RWPE1 (cell line): ENCODE measurements at regions not wholly inside any gene's neighbourhood (a gene's known extent, or its start where the extent isn't known, plus 50 kb on each side); places are given as distances from the start of the nearest gene placed in this dataset.

Experiments
- CTCF ChIA-PET: fragments of 350-600 bp; sonication (Branson Sonifier 250); formaldehyde crosslinking; extraction: SDS; loops from one replicate; lab custom pipeline; 2021; lab: Yijun Ruan, JAX
- POLR2A ChIA-PET: fragments of 400-600 bp; formaldehyde crosslinking; extraction: SDS; loops from one replicate; lab custom pipeline; 2020; ENCODE audit warnings: antibody characterized with exemption; ENCODE audit not compliant: low non-redundant PET; lab: Yijun Ruan, JAX
- DNase-seq: peaks from one replicate; pipeline ENCODE4 v3.0.0; 2012; ENCODE audit warnings: low spot score
- H3K27ac ChIP-seq: fragments of 450-650 bp; 2 replicates; pipeline ENCODE4 v1.5.1; 2017
- CTCF ChIP-seq: fragments of 450-650 bp; conservative IDR thresholded peaks from 2 replicates; pipeline ENCODE4 v1.5.1; 2017; ENCODE audit warnings: low read depth, mild to moderate bottlenecking

DNA sequence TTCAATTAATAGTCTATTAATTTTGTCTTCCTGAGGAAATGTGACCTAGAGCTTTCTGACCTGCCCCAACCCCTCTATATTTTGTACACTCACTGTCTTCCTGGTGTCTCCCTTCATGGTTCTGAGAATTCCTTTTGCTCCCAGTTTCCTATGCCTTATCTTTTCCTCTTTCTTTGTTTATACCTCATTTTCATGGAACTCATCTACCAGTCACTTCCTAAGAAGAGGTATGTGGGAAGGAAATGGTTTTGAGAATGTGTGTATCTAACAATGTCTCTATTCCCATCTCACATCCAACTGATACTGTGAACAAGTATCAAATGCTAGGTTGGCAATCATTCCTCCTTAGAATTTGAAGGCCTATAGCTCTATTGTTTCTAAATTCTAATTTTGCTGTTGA is 245.1 kb upstream of the EGLN3 start:
- ChIA-PET POLR2A (no interaction called here), CTCF (no interaction called here)
- H3K27ac ChIP-seq, result no peak overlapping the region
- DNase-seq, result no peak
- no peak for TF ChIP-seq CTCF

DNA sequence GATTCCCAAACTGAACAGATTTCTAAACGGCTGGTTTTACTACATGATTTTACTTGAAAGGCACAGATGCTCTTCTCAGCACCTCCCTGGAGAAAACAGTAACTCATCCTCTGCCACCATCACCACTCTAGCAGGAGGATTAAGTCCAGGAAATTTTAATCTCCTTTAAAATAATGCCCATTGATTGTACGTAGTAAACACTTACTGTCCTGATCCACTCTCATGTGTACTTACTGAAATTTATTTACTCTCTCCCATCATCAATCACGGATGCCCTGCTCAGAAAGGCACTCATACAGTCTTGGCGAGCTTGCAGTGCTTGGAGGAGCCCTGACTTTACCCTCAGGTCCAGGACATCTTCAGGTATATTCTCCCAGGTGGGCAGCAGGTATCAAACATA is 239.8 kb upstream of the EGLN3 start:
- POLR2A ChIA-PET, result no interaction called here
- CTCF ChIA-PET, result no interaction called here
- TF ChIP-seq CTCF, result no peak
- no peak for DNase-seq
- H3K27ac ChIP-seq, result no peak overlapping the region

DNA sequence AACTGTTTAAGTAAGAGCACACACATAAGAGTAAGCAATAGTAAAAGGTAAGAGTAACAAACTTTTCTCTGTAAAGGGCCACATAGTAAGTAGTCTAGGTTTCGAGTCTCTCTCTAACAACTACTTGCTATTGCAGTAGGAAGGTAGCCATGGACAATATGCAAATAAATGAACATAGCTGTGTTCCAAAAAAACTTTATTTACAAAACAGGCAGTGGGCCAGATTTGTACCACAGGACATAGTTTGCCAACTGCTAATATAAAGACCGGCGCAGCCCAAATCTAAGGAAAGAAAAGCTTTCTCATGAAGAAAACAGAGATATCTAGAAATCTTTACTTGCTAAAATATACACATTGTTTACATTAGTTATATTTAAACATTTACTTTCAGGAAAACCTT is 239.0 kb upstream of the EGLN3 start:
- ChIA-PET CTCF (no interaction called here), POLR2A (no interaction called here)
- TF ChIP-seq CTCF, result no peak
- H3K27ac ChIP-seq, result no peak overlapping the region
- DNase-seq, result no peak

DNA sequence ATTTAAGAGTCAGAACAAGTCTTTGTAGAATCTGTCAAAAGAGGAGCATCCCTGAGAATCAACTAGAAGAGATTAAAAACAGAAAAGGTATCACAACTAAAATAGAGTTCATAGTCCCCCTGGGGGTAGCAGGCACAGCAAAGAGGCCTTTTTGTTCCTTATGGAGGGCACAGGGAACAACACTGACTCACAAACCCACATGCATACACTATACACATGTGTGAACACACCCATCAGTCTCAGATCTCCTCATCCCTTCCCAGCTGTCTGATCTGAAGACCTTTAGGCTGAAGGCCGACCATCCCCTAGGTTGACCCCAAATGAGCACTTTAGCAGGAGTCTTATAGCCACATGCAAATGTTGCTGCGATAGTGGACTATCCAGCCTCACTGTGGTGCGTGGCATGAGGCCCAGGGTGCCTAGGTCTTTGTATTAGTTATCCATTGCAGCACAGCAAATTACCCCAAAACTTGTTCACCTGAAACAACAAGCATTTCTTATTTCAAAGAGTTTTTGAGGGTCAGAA is 236.7 kb upstream of the EGLN3 start:
- ChIA-PET POLR2A (no interaction called here), CTCF (no interaction called here)
- DNase-seq, result no peak

GRCh38 chr14:34187061-34187460 is 236.2 kb upstream of the EGLN3 start:
- POLR2A ChIA-PET, result no interaction called here
- DNase-seq, result no peak
- H3K27ac ChIP-seq, result no peak overlapping the region
- CTCF ChIA-PET, result interaction anchor here (0.8 kb wide), 1 partner anchor 565 kb away, joined by 3 read pairs; no protein-coding TSS in a partner anchor
- no peak for TF ChIP-seq CTCF

More for the DNA sequence above, 236.7 kb upstream of the EGLN3 start:
- H3K27ac ChIP-seq, result no peak overlapping the region
- no peak for TF ChIP-seq CTCF

DNA sequence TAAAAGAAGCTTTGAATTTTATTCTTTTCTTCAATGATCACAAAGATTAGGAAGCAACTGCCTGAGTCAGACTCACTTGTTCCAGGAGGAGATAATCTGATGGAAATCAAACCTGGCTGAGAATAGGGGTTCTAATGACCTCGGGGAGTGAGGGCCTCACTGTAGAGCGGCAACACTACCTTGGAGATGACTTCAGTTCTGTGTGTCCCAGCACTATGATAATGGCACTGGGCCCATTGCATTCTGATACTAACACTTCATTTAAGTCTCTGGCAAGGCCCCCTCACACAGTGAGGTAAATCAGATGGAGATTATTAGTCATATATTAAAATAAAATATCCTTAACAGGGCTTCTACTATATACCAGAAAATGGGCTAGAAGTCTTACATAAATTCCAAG is 233.3 kb upstream of the EGLN3 start:
- POLR2A ChIA-PET, result no interaction called here
- TF ChIP-seq CTCF, result no peak
- no peak for DNase-seq
- no peak overlapping the region for H3K27ac ChIP-seq
- CTCF ChIA-PET, result interaction anchor here (1.0 kb wide), 1 partner anchor 44 kb away, joined by 4 read pairs; no protein-coding TSS in a partner anchor

GRCh38 chr14:34183478-34183877 is 232.6 kb upstream of the EGLN3 start:
- no peak for TF ChIP-seq CTCF
- ChIA-PET CTCF (interaction anchor here (1.0 to 1.6 kb wide), 2 partner anchors 45 to 343 kb away, joined by 3 to 4 read pairs; no protein-coding TSS in a partner anchor), POLR2A (no interaction called here)
- no peak overlapping the region for H3K27ac ChIP-seq
- no peak for DNase-seq
